GM19372 (cell line): ENCODE measurements at regions not wholly inside any gene's neighbourhood (a gene's known extent, or its start where the extent isn't known, plus 50 kb on each side); places are given as distances from the start of the nearest gene placed in this dataset.

Experiments
- ATAC-seq: cut with Tn5 transposase; IDR thresholded peaks from one replicate; pipeline ENCODE4 v1.9.1; 2021; ENCODE audit warnings: mild to moderate bottlenecking, low read depth, moderate library complexity; ENCODE audit not compliant: unreplicated experiment

DNA sequence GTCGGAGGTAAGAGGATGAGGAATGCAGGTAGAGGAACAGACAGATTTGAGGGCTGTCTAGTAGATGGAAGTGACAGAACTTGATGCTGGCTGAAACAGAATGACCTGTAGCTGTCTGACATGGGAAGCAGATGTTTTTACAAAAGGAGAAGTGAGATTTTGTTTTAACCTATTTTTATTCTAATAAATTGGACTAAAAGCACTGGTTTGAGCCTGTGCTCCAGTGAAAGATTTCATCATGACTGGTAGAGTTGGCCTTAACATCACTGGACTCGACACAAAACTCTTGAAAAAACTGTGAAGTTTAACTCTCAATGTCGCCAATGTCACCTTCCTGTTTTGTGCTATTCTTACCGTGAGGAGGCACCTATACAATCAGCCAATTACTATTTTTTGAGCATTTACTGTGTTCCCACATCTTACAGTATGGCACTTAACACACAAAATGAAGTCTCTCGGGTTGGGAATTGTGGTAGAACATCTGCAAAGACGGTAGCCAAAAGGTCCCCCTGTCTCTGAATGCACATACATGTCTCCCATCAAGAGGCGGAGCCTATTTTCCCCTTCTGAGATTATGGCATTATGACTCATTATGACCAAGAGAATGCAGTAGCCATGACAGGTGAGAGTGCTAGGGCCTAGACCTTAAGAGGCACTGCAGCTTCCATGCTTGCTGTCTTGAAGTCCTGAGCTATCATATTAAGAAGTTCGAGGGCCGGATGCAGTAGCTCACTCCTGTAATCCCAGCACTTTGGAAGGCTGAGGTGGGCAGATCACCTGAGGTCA, 93.2 kb downstream of the FOXF2 start:
- peak; percentile 73 for ATAC-seq

DNA sequence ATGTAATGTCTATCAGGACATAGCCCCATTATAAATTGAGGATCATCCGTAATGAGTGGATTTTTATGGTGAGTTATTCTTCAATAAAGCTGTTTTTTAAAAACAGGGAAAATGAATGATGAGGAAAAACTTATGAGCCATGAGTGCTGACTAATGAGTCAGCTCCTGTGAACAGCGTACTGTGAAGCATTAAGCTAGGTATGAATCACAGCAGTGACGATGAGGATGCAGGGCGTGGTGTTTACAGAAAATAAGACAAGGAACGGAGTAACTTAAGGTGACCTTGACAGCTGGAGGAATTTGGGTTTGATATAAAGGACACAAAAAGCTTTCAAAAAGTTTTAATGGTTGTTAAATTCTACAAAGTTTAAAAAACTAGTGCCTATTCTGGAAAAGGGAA, 96.3 kb downstream of the FOXF2 start:
- ATAC-seq: no peak

DNA sequence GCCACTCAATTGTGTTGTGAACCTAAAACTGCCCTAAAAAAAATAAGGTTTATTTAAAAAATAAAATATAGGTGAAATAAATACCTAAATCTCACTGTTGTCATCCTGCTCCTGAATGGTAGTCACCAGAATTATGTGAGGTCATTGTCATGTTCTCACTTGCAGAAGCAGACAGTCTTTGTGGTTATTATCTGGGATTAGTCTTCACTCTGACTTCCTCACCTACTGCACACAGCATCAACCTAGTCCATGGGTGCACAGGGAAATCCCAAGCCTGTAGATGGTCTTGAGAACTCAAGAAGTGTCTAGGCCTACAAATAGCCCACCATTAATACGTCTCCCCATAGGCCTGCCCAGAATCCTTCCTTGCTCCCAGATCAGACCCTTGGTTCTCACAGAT, 97.0 kb downstream of the FOXF2 start:
- no peak for ATAC-seq

DNA sequence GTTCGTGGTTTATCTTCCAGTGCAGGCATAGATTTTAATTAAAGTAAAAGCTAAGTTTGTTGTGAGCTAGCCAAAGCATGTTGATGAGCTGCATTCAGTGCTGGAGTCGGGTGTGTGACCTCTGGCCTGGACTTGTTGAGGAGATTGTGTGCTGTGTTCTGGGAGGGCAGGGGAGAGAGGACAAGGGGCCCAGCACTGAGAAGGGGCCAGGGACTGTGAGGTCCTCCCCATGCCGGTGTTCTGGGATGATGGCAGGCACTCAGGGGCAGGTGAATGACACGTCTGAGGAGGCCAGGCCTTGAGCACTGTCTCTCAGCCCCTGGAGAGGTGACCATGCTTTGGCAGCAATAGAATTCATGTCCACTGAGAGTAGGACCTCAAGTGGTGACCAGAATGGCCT, 97.9 kb downstream of the FOXF2 start:
- ATAC-seq: no peak

DNA sequence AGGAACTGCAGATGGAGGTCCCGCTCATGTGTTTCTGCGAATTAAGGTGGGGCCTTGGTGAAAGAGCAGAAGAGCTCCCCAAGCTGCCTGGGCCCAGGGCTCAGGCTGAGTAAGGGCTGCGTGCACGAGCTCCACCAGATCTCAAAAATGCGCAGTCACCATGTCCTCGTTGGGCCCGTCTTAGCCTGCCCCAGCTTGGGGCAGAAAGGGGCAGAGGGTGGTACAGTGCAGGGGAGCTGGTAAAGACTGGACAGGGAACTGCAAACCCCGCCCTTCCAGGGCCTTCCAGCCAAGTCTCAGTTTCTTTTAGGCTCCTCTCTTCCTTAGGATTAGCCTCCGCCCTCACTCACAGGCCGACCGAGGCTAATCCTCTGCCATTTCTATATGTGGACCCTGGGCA, 101.6 kb downstream of the FOXF2 start:
- no peak for ATAC-seq

DNA sequence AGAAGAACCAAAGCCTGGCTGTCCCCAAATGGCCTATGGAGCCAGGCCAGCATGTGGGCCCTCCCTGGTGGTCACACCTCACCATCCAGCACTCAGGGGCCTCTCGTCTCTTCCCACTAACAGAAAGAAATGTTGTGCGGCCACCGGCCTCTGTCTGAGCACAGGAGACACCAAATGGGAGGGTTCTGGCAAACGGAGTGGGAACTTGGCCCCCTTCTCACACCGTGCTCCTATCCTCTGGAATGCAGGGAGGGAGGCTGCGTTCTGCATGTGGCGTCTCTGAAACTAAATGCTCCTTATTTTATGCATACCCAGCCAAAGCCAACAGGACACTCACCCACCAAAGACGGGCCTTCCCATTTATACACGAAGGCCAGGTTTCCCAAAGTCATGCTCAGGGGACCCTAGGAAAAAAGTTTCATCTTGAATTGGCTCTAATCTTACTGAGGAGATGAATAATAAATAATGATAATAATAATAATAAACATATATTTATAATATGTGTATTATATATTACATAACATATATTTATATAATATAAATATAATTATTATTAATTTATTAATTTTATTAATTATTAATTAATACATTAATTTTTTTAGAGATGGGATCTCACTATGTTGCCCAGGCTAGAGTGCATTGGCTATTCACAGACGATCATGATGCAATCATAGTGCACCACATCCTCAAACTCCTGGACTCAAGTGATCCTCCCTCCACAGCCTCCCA, 102.4 kb downstream of the FOXF2 start:
- ATAC-seq: no peak

DNA sequence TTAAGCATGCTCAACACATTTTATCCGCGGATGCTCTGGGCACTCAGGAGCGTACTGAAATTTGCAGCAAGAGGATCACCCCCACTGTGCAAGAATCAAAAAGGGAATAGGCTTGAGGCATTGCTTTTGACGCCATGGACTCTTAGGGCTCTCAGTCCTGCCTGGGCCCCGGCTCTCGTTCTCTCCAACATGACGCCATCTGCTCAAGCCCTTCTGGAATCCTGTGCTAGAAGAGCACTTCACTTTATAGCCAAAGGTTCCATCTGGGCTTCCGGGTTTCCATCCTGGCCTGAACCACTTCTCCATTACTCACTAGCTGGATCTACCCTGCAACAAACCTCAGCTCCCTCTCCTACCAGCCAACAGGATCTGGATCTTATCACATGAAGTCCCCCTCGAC, 105.3 kb downstream of the FOXF2 start:
- no peak for ATAC-seq

DNA sequence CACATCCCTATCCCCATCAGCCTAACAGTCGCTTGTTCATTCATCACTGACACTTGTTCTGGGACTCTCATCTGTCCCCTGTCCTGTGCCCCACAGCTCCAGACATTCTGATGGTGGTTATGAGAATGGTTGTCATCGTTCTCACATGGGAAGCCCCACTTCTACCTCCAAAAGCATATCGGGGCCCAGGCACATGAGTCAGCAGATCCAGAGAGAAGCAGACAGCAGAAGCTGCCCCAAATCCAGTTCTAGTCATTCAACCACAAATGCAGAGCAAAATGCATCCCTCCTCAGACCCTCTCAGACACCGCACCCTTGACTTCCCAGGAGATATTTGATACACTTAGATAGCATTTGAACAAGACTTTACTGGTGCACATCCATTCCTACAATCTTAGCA, 106.0 kb downstream of the FOXF2 start:
- no peak for ATAC-seq

DNA sequence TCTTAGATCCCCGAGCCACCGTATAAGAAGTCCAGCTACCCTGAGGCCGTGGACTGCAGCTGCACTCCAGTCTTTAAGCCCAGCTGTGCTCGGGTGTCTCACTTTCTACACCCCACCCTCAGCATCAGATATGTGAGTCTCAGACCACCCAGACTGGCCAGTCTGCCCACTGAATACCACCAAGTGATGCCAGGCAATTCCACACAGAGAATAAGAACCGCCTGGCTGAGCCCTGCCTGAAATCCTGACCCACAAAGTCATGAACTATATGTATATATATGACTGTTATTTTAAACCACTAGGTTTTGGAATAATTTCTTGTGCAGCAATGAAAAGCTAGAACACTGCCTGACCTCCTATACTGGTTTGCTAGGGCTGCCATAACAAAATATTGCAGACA, 106.7 kb downstream of the FOXF2 start:
- ATAC-seq: no peak

DNA sequence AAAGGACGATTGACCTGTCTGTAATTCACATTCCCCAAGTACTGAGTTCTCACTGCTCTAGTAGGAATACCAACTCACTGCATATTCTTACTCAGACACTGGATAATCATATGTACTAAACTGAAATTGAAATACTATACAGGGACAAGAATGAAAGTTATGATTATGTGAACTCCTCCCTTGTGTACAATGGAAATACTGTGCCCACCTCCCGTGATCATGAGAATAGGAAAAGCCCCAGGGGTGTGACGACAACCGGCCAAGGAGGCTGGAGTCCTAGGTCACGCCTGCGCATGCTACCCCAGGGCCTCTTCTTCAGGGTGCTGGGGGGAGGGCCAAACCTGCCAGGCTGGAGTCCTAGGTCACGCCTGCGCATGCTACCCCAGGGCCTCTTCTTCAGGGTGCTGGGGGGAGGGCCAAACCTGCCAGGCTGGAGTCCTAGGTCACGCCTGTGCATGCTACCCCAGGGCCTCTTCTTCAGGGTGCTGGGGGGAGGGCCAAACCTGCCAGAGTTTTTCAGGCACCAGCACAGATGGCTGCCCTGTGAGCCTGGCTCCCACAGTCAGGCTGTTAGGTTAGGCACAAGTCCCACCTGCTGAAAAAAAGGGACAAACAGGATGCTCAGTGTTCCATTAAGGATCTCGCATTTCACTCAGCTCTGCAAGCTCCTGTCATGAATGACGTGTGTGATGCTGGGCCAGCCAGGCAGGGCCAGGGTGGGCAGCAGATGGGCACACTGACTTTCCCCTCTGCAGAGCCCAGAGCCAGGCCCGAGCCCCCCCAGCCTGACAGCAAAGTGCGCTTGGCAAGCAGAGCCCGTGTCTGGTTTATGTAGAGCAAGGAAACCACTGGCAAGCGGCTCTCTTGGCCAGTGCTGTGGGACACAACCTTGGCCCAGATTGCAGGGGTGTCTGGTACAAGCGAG, 107.7 kb downstream of the FOXF2 start:
- no peak for ATAC-seq

DNA sequence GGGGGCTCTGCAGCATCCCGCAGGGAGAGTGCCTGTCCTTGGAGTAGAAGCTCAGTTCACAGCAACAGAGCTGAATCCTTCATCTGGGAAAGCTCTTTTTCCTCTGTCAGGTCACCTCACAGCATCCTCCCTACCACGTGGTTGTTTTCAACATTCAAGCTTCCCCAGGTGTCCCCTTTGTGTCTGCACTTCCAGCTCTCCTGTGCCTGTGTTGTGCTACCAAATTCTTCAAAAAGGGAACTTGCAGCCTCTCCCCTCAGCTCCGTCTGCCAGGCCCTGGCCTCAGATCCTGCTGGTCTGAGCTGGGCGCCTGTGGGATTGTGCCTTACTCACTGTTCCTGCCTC, 108.4 kb downstream of the FOXF2 start:
- no peak for ATAC-seq

DNA sequence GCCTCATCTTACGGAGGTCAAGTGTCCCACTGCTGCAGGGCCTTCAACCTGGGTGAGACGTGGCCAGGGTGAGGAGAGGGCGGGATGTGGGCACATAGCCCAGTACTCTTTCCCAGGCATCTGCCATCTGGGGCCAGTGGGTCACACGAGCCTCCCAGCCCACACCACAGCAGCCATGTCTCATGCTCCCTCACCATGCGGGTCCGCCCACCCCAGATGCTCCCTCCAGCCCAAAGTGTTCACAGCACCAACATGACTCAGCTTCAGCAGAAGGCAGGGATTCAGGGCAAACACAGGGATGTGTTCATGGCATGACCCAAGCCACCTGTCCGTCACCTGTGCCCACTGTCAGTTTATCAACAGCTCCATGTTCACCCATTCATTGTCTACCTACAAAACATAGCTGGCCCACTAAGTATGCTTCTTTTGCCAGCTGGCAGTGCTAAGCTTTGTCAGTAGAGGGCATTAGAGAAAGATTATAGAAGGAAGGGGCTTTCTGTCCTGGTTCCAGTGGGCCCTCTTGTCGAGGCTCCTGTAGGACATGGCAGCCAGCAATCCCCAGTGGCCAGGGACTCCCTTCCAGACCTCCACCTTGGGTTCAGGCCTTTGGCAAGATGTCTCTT, 109.2 kb downstream of the FOXF2 start:
- ATAC-seq: no peak

DNA sequence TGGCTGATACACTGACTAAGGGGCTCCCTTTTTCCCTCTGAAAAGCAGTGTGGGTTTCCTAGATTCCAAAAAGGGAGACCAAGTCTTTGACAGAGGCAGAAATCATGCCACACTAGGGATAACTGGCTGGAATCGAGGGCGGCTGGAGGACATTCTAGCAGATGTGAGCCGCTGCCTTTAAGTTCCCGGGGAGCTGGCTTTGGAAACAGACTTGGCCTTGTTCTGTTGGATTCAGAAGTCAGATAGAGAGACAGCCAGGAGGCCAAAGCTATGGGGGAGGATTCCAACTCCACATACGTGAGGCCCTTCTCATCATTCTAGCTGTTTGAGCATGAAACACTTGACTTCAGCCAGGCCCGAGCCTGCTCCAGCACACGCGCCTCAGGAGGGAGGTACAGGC, 109.9 kb upstream of the FOXC1 start:
- no peak for ATAC-seq

DNA sequence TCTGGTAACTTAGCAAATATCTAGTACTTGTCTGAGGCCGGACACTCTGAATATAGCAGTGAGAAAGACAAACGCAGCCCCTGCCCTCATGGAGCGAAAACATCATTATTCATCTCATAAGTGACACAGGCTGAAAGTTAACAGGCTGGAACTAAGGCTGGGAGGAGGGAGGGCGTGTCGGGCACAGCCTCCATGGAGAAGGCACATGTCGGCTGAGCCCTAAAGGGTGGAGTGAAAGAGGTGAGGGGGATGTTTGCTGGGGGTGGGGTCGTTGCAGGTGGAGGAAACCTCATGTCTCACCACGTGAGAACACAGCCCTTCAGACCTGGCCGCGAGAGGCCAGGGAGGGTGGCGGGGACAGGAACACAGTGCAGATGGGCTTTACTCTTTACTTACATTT, 108.8 kb upstream of the FOXC1 start:
- no peak for ATAC-seq

DNA sequence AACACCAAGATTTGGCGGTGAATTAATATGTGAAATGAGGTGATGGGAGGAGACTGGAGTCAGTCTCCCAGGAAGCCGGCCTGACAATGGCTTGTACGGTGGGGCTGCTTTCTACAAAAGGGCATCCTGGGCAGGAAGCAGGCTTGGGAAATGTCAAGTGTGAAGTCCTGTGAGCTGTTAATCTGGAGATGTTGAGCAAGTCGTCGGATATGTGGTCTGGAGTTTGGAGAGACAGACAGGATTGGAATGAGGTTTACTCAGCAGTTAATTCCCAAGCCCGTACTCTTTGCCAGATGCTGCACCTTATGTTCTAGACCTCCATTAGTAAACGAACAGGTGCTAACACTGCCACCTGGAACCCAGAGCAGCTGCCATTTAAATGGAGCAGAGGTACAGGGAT, 107.7 kb upstream of the FOXC1 start:
- ATAC-seq: no peak

DNA sequence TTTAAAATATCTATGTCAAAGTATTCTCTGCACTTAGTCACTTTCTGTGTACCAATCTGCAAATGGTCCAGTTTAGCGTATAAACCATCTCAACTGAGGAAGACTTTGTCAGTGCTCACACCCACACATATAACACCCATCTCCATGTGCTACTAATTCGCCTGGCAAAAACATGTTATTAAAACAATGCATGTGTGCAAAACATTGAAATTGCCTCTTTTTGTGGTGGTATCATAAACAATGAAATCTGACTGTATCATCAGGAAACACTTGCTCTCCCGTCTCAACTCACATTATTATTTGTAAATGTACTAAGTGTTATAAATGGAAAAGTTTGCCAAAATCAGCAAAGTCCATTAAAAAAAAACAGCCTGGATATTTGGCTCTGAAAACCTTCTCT, 105.9 kb upstream of the FOXC1 start:
- ATAC-seq: no peak

DNA sequence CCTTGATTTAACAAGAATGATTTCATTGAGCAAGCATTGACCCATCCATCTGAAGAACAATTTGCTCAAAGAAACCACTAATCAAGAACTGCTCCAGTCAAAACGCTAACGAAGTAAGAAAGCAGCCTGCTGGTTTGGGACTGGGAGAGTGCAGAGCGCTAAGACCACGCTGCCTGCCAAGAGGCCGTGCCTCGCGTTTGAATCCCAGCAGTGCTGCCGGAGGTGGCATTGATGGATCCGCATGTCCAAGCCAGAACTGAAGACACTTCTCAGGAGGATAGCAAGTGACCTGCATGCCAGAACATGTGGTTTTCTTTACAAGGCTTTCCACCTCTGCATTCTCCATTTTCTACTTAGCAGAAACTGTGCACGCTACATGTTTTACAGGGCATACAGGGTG, 105.2 kb upstream of the FOXC1 start:
- no peak for ATAC-seq

DNA sequence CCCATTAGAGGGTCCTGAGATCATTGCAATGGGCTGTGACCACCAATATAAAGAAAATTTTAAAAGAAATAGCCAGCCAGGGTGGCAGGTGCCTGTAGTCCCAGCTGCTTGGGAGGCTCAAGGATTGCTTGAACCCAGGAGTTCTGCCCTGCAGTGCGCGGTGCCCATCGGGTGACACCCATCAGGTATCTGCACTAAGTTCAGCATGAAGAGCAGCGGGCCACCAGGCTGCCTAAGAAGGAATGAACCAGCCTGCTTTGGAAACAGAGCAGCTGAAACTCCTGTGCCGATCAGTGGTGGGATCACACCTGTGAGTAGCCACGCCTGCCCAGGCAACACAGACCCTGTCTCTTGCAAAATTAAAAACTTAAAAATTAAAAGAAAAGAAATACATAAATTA, 102.5 kb upstream of the FOXC1 start:
- no peak for ATAC-seq

DNA sequence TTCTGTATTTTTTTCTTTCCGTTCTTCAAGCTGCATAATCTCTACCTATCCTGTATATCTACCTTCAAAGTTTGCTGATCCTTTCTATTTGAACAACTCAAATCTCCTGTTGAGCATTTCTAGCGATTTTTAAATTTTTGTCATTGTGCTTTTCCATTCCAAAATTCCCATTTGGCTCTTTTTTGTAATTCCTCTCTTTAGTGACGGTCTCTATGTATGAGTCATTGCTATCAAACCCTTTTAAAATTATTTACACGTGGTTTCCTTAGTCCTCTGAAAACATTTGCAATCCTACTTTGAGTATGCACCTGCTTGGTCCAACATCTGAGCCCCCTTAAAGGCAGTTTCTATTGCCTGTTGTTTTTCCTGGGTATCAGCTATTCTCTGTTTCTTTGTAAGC, 100.5 kb upstream of the FOXC1 start:
- ATAC-seq: no peak

DNA sequence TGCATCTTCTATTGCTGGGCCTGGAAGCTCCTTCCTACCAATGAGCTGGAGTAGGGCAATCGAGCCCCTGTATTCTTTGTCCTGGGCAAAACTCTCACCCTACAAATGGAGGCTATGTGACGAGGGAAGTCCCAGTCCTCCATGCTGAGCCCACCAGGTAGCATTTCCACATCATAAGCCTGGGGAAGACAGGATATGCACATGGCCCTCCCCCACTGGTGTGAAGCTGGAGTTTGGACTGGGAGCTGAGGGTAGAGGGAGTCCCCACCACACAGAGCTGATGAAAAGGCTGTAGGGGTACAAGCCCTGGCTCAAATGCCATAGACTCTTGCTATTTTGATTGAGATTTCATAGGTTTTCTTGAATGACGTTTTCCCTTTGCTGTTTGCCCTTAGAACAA, 99.5 kb upstream of the FOXC1 start:
- ATAC-seq: no peak

DNA sequence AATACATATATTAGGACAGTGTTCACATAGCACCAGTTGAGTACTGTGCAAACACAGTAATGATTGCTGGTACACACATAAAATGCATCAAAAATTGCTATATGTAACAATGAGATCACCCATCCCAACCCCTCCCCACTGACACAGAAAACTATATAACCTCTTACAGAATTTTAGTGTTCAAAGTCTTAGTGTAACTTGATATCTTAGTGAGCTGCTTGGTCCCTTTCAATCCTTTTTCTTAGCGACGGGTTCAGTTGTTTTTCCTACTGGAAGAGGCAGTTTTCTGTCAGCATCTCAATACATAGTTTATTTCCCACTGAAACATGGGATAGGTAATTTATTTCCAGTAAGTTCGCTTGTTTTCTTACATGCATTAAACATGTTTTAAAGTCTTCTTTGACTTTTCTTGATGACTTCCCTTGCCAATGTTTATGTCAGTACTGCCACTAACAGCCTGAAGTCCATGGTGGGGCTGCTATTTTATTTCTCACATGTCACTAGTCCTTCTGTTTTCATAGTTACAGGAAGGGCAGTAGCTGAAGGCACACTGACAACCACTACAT, 96.4 kb upstream of the FOXC1 start:
- ATAC-seq: no peak
